IMR-90 (cell line): ENCODE measurements at regions not wholly inside any gene's neighbourhood (a gene's known extent, or its start where the extent isn't known, plus 50 kb on each side); places are given as distances from the start of the nearest gene placed in this dataset.

Experiments
- ATAC-seq: fragments of 200-7000 bp; cut with Tn5 transposase; 2 replicates; pipeline ENCODE4 v1.9.1; 2020; ENCODE audit warnings: low read depth, mild to moderate bottlenecking, moderate library complexity
- BruUV-seq: library from RNA; stranded (reverse); fragments of 400-500 nt; replicated peaks from 2 replicates; lab custom pipeline; 2021; lab: Mats Ljungman, UMichigan
- CTCF ChIA-PET: fragments of 300-600 bp; formaldehyde crosslinking; extraction: SDS; loops from one replicate; lab custom pipeline; 2021; ENCODE audit warnings: antibody characterized with exemption; lab: Yijun Ruan, JAX
- POLR2A ChIA-PET: fragments of 300-600 bp; sonication (Branson Sonifier 250); formaldehyde crosslinking; loops from one replicate; lab custom pipeline; 2022; ENCODE audit warnings: antibody characterized with exemption; ENCODE audit not compliant: unreplicated experiment; lab: Charles Lee
- DNase-seq: peaks from one replicate; pipeline ENCODE4 v3.0.0; 2013
- H2AFZ ChIP-seq: replicated peaks from 2 replicates; pipeline ENCODE3; 2013; ENCODE audit warnings: low read length, mild to moderate bottlenecking; ENCODE audit not compliant: poor library complexity
- H2AK5ac ChIP-seq: 2 replicates; pipeline ENCODE4 v1.6.1; 2013; ENCODE audit warnings: low read depth, low read length, inconsistent platforms
- H2AK9ac ChIP-seq: replicated peaks from 2 replicates; pipeline ENCODE3; 2013; ENCODE audit warnings: mild to moderate bottlenecking, low read depth, low read length, moderate library complexity; ENCODE audit not compliant: poor library complexity
- H2BK120ac ChIP-seq: 2 replicates; pipeline ENCODE4 v1.6.1; 2013; ENCODE audit warnings: low read depth, low read length, inconsistent platforms
- H2BK15ac ChIP-seq: 3 replicates; pipeline ENCODE4 v1.6.1; 2013; ENCODE audit warnings: low read depth, low read length, inconsistent platforms
- H2BK20ac ChIP-seq: 2 replicates; pipeline ENCODE4 v1.6.1; 2013; ENCODE audit warnings: low read depth, mild to moderate bottlenecking, inconsistent platforms, low read length, moderate library complexity
- H2BK5ac ChIP-seq: 2 replicates; pipeline ENCODE4 v1.6.1; 2013; ENCODE audit warnings: mild to moderate bottlenecking, low read depth, low read length, inconsistent platforms; ENCODE audit not compliant: poor library complexity, severe bottlenecking
- H3K14ac ChIP-seq: replicated peaks from 2 replicates; pipeline ENCODE4 v1.6.1; 2013; ENCODE audit warnings: low read depth, low read length, inconsistent platforms
- H3K18ac ChIP-seq: 2 replicates; pipeline ENCODE4 v1.6.1; 2013; ENCODE audit warnings: low read depth, low read length, control low read depth
- H3K23ac ChIP-seq: 2 replicates; pipeline ENCODE4 v1.6.1; 2013; ENCODE audit warnings: low read depth, low read length, inconsistent platforms
- H3K27ac ChIP-seq: 2 replicates; pipeline ENCODE4 v1.5.1; 2013; ENCODE audit warnings: mild to moderate bottlenecking, control low read depth, low read length; ENCODE audit not compliant: insufficient read depth
- H3K27me3 ChIP-seq: 2 replicates; pipeline ENCODE4 v1.6.1; 2013; ENCODE audit warnings: low read length; ENCODE audit not compliant: control insufficient read depth, insufficient read depth
- H3K36me3 ChIP-seq: 2 replicates; pipeline ENCODE4 v1.6.1; 2013; ENCODE audit warnings: low read length, mixed read lengths; ENCODE audit not compliant: control insufficient read depth, insufficient read depth
- H3K4ac ChIP-seq: 2 replicates; pipeline ENCODE4 v1.6.1; 2013; ENCODE audit warnings: low read depth, low read length, inconsistent platforms
- H3K4me1 ChIP-seq: 2 replicates; pipeline ENCODE4 v1.6.1; 2013; ENCODE audit warnings: low read length, mixed read lengths; ENCODE audit not compliant: control insufficient read depth, insufficient read depth
- H3K4me2 ChIP-seq: 2 replicates; pipeline ENCODE4 v1.6.1; 2013; ENCODE audit warnings: low read depth, mild to moderate bottlenecking, control low read depth, low read length, moderate library complexity
- H3K4me3 ChIP-seq: 2 replicates; pipeline ENCODE4 v1.5.1; 2013; ENCODE audit warnings: low read depth, mild to moderate bottlenecking, control low read depth, low read length, moderate library complexity; ENCODE audit not compliant: insufficient read depth
- H3K56ac ChIP-seq: 2 replicates; pipeline ENCODE4 v1.6.1; 2013; ENCODE audit warnings: low read length, inconsistent platforms; ENCODE audit not compliant: insufficient read depth; ENCODE audit errors: extremely low read depth
- H3K79me1 ChIP-seq, 2 experiments: 2 replicates each; pipeline ENCODE4 v1.6.1; 2013; ENCODE audit warnings: low read length in 2 of 2, inconsistent platforms in 1 of 2, low read depth in 1 of 2
- H3K9ac ChIP-seq: 2 replicates; pipeline ENCODE4 v1.6.1; 2013; ENCODE audit warnings: low read depth, low read length, control low read depth
- H3K9me1 ChIP-seq: 2 replicates; pipeline ENCODE4 v1.6.1; 2013; ENCODE audit warnings: low read length, inconsistent platforms; ENCODE audit not compliant: insufficient read depth
- H3K9me3 ChIP-seq: 2 replicates; pipeline ENCODE4 v1.6.1; 2013; ENCODE audit warnings: low read length; ENCODE audit not compliant: control insufficient read depth, insufficient read depth
- H4K20me1 ChIP-seq: 2 replicates; pipeline ENCODE4 v1.6.1; 2013; ENCODE audit warnings: low read length, inconsistent platforms; ENCODE audit not compliant: insufficient read depth
- H4K5ac ChIP-seq: 2 replicates; pipeline ENCODE4 v1.6.1; 2013; ENCODE audit warnings: mild to moderate bottlenecking, low read depth, low read length, control low read depth
- H4K8ac ChIP-seq, 2 experiments: 2 replicates each; pipeline ENCODE4 v1.6.1; 2013; ENCODE audit warnings: low read depth in 2 of 2, low read length in 2 of 2, control low read depth in 1 of 2, inconsistent platforms in 1 of 2
- H4K91ac ChIP-seq: 2 replicates; pipeline ENCODE4 v1.6.1; 2013; ENCODE audit warnings: low read depth, low read length, inconsistent platforms; ENCODE audit not compliant: insufficient read depth
- BHLHE40 ChIP-seq: fragments of 150-350 bp; IDR thresholded peaks from 2 replicates; pipeline ENCODE4 v1.6.1; 2016; ENCODE audit warnings: mild to moderate bottlenecking, low read depth, low read length
- CEBPB ChIP-seq: IDR thresholded peaks from 2 replicates; pipeline ENCODE4 v1.6.1; 2012; ENCODE audit warnings: low read depth, low read length, improper control_type of control experiment
- CHD1 ChIP-seq: IDR thresholded peaks from 2 replicates; pipeline ENCODE4 v1.6.1; 2012; ENCODE audit warnings: low read depth, low read length, improper control_type of control experiment
- CTCF ChIP-seq: conservative IDR thresholded peaks from 2 replicates; pipeline ENCODE4 v1.5.1; 2012; ENCODE audit warnings: mild to moderate bottlenecking, low read depth, low read length, improper control_type of control experiment
- FOS ChIP-seq: fragments of 150-350 bp; IDR thresholded peaks from 2 replicates; pipeline ENCODE4 v1.6.1; 2016; ENCODE audit warnings: low read depth, low read length
- MAFK ChIP-seq: IDR thresholded peaks from 2 replicates; pipeline ENCODE4 v1.6.1; 2012; ENCODE audit warnings: low read depth, low read length, improper control_type of control experiment
- MAZ ChIP-seq: IDR thresholded peaks from 2 replicates; pipeline ENCODE4 v1.6.1; 2012; ENCODE audit warnings: low read depth, mild to moderate bottlenecking, low read length, improper control_type of control experiment, moderate library complexity, borderline replicate concordance
- MXI1 ChIP-seq: IDR thresholded peaks from 2 replicates; pipeline ENCODE4 v1.6.1; 2012; ENCODE audit warnings: low read depth, mild to moderate bottlenecking, low read length, moderate library complexity, borderline replicate concordance
- NFE2L2 ChIP-seq: fragments of 150-350 bp; IDR thresholded peaks from 2 replicates; pipeline ENCODE4 v1.6.1; 2016; ENCODE audit warnings: low read depth, mild to moderate bottlenecking, low read length
- POLR2A ChIP-seq: IDR thresholded peaks from 2 replicates; pipeline ENCODE4 v1.6.1; 2012; ENCODE audit warnings: mild to moderate bottlenecking, low read depth, low read length
- RAD21 ChIP-seq: IDR thresholded peaks from 2 replicates; pipeline ENCODE4 v1.6.1; 2012; ENCODE audit warnings: low read length, improper control_type of control experiment
- RFX5 ChIP-seq: IDR thresholded peaks from 2 replicates; pipeline ENCODE4 v1.8.0; 2012; ENCODE audit warnings: low read depth, mild to moderate bottlenecking, low read length, moderate library complexity
- SMC3 ChIP-seq: fragments of 150-350 bp; IDR thresholded peaks from 2 replicates; pipeline ENCODE4 v1.6.1; 2016; ENCODE audit warnings: low read depth, mild to moderate bottlenecking, antibody characterized with exemption, low read length, moderate library complexity
- USF2 ChIP-seq: fragments of 150-350 bp; IDR thresholded peaks from 2 replicates; pipeline ENCODE4 v1.6.1; 2017; ENCODE audit warnings: mild to moderate bottlenecking, antibody characterized with exemption, low read length, low read depth
- WGBS, 2 experiments: methylation state at CpG; one replicate each; pipeline versions ENCODE4 v1.1.5 to v1.1.7; 2013; ENCODE audit warnings: missing lambda C conversion rate in 2 of 2; ENCODE audit not compliant: insufficient read length in 1 of 2; ENCODE audit errors: extremely low coverage in 2 of 2; 5-methylcytosine and 5-hydroxymethylcytosine counted together
- dilution Hi-C: fragments of 300-500 bp; cut with HindIII; formaldehyde crosslinking; loops from one replicate; pipeline ENCODE4 v1.14.3; 2018; ENCODE audit warnings: low sequenced_read_pairs; ENCODE audit not compliant: unreplicated experiment
- in situ Hi-C: fragments of 300-500 bp; cut with MboI; formaldehyde crosslinking; loops from 3 replicates; pipeline ENCODE4 v1.14.3; 2019; ENCODE audit warnings: low sequenced_read_pairs, inconsistent platforms, mixed read lengths
- intact Hi-C: fragments of 100-400 bp; cut with micrococcal nuclease; formaldehyde crosslinking; loops from 2 replicates; pipeline ENCODE4 v1.10.0; 2022

DNA sequence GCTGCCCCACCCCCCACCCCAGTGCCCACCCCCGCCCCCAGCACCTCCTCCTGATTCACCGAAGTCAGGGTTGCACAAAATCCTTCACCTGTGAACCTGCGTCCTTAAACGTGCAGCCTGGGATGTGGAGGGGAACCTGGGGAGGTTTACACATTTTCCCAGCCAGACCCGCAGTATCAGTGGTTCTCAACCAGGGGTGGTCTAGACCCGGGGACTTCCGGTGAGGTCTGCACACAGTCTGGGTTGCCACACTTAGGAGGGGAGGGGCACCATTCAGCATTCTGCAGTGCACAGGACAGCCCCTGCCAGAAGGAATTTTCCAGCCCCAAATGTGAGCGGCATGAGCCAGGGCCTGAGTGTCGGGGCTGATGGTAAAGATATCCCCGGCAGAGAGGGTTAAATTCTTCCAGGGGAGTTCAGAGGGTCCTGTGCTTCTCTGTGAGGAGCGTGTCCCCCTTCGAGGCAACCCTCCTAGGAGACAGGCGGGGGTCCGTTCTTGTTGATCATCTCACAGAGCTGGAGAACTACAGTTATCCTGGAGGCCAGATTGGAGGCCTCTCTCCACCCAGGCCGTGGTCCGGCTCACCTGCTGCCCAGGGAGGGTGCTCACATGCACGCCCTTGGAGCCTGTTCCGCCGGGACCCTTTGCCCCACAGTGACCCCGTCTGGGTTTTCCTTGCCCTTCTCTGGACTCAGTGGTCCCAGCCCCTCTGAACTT lies 113.6 kb downstream of the SIK1 start:
- Histone ChIP-seq H3K9ac (no peak overlapping the region), H3K56ac (no peak overlapping the region), H3K4me3 (no peak overlapping the region), H3K9me1 (no peaks in the 10 kb centered on the region), H2BK15ac (no peak overlapping the region), H3K27me3 (peaks cover 20% of the 10 kb centered on the region), H3K9me3 (peaks cover 10% of the 10 kb centered on the region), H3K18ac (no peak overlapping the region), H4K91ac (no peak overlapping the region), H3K36me3 (no peaks in the 10 kb centered on the region), H2BK120ac (no peak overlapping the region), H2AK5ac (no peak overlapping the region), H3K4me2 (no peak overlapping the region), H4K8ac (no peak overlapping the region), H3K27ac (no peak overlapping the region), H3K4me1 (no peaks in the 10 kb centered on the region), H2BK20ac (no peak overlapping the region), H4K20me1 (no peaks in the 10 kb centered on the region), H3K4ac (no peak overlapping the region), H4K5ac (no peak overlapping the region), H3K23ac (no peak overlapping the region), H3K14ac (no peak overlapping the region), H2AFZ (no peak overlapping the region), H3K79me1 (no peaks in the 10 kb centered on the region), H2AK9ac (no peak overlapping the region), H2BK5ac (no peak overlapping the region)
- 88% methylated on average over 4 of the region's 20 CpGs; no CpG with 5 or more reads in 1 of the 2 experiments for whole genome bisulfite sequencing, 2 experiments
- DNase-seq = no peak
- dilution Hi-C loops = no loop called here
- BruUV-seq = no TSS peak
- in situ Hi-C loops = no loop called here
- no peak for ATAC-seq
- TF ChIP-seq USF2 (no peak), NFE2L2 (no peak), MAFK (no peak), CHD1 (no peak), MAZ (no peak), FOS (no peak), BHLHE40 (no peak), RFX5 (no peak), POLR2A (no peak), RAD21 (no peak), MXI1 (no peak), CEBPB (no peak), SMC3 (no peak), CTCF (no peak)
- POLR2A ChIA-PET = no interaction called here
- intact Hi-C loops = no loop called here
- CTCF ChIA-PET = no interaction called here
